ENCODE measurements at regions not wholly inside any gene's neighbourhood (a gene's known extent, or its start where the extent isn't known, plus 50 kb on each side); places are given as distances from the start of the nearest gene placed in this dataset.
"Not testable (repeated sequence)": the region's sequence is repeated elsewhere in the genome, so short reads cannot be mapped to it uniquely, and the experiment has no call there.

- not testable (repeated sequence) for H3K27me3 Mint-ChIP-seq (ENCODE audit: insufficient read depth, low read depth); H4K20me1 ChIP-seq (ENCODE audit: low read depth); H3K36me3 Mint-ChIP-seq; H3K79me2 ChIP-seq (ENCODE audit: low read depth); H3K27ac ChIP-seq; H3K9me3 ChIP-seq (ENCODE audit: low read depth); H3F3A ChIP-seq (ENCODE audit: low read depth); H3K9ac ChIP-seq; H3K27me3 ChIP-seq; H3K4me2 ChIP-seq; H3K27ac Mint-ChIP-seq; H3K36me3 ChIP-seq; H3K4me3 ChIP-seq; H3K4me1 ChIP-seq; H3K9me3 Mint-ChIP-seq
- TF ChIP-seq, protein P1, sequence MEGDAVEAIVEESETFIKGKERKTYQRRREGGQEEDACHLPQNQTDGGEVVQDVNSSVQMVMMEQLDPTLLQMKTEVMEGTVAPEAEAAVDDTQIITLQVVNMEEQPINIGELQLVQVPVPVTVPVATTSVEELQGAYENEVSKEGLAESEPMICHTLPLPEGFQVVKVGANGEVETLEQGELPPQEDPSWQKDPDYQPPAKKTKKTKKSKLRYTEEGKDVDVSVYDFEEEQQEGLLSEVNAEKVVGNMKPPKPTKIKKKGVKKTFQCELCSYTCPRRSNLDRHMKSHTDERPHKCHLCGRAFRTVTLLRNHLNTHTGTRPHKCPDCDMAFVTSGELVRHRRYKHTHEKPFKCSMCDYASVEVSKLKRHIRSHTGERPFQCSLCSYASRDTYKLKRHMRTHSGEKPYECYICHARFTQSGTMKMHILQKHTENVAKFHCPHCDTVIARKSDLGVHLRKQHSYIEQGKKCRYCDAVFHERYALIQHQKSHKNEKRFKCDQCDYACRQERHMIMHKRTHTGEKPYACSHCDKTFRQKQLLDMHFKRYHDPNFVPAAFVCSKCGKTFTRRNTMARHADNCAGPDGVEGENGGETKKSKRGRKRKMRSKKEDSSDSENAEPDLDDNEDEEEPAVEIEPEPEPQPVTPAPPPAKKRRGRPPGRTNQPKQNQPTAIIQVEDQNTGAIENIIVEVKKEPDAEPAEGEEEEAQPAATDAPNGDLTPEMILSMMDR (IDR thresholded peaks at IDR 0.05), result peak; percentile 67
- H2AFZ ChIP-seq (replicated peaks), result peak overlapping the region; percentile 78
- Mint-ChIP-seq H3K4me3 (peak overlapping the region; percentile 33), H3K4me1 (peaks cover 30% of the 10 kb centered on the region)
- peak; percentile 48 for DNase-seq (ENCODE audit: low spot score)
These were observed 130.3 kb downstream of the LAT start for GRCh38 chr16:29114989-29115801.

DNA sequence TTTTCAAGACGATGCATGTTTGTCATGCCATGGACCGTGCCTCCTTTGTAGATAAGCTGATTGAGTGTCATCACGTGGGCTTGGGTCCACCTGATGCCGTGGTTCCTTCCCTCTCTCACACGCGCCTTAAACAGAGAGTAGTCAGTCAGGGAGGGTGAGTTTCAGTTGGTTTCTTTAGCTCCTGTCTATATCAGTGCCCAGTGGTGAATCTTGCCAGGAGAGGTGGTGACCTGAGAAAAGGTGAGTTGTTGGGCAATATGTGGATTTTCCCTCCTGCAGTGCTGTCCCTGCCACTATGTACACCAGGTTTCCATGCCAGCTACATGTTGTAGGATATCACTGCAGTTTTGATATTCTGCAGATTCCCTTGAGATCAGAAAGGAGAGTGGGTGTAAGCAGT is 129.7 kb downstream of the LAT start:
- Histone ChIP-seq H3K27me3 (no peaks in the 10 kb centered on the region), H3K4me2 (no peak overlapping the region), H3K4me3 (no peak overlapping the region), H3K9me3 (ENCODE audit: low read depth) (no peaks in the 10 kb centered on the region), H3K36me3 (no peaks in the 10 kb centered on the region), H2AFZ (replicated peaks) (peak overlapping the region; percentile 78), H3F3A (ENCODE audit: low read depth) (no peaks in the 10 kb centered on the region), H4K20me1 (ENCODE audit: low read depth) (no peaks in the 10 kb centered on the region), H3K9ac (no peak overlapping the region), H3K27ac (no peak overlapping the region), H3K4me1 (peaks cover 7% of the 10 kb centered on the region), H3K79me2 (ENCODE audit: low read depth) (no peaks in the 10 kb centered on the region)
- Mint-ChIP-seq H3K27me3 (ENCODE audit: insufficient read depth, low read depth) (no peaks in the 10 kb centered on the region), H3K4me1 (peaks cover 30% of the 10 kb centered on the region), H3K9me3 (no peaks in the 10 kb centered on the region), H3K36me3 (no peaks in the 10 kb centered on the region), H3K4me3 (no peak overlapping the region), H3K27ac (no peak overlapping the region)
- TF ChIP-seq, protein P1 (IDR thresholded peaks at IDR 0.05), result no peak
- TF ChIP-seq EZH2phosphoT487 (IDR thresholded peaks at IDR 0.05), result no peak
- TF ChIP-seq EZH2 (IDR thresholded peaks at IDR 0.05), result no peak
- no peak for DNase-seq (ENCODE audit: low spot score)

DNA sequence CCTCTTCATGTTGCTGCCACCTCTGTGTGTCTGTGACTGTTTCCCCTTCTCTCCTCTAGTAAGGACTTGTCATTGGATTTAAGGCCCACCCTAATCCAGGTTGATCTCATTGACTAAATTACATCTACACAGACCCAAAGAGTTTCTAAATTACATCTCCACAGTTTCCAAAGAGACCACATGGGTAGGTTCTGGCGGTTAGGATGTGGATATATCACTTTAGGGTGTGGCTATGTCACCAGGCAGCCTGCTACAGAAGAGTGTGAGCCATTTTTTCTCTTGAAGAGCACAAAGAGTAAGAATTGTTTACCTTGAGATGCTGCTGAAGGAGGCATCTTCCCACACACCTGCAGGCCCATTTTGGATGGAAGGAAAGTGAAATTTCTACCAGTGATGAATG is 128.6 kb downstream of the LAT start:
- not testable (repeated sequence) for H3F3A ChIP-seq (ENCODE audit: low read depth); H3K9me3 ChIP-seq (ENCODE audit: low read depth); H3K4me1 ChIP-seq; H3K36me3 Mint-ChIP-seq; H3K27ac ChIP-seq; H3K27me3 ChIP-seq; H3K79me2 ChIP-seq (ENCODE audit: low read depth); H3K9me3 Mint-ChIP-seq; H4K20me1 ChIP-seq (ENCODE audit: low read depth); H3K36me3 ChIP-seq; H3K4me3 ChIP-seq; DNase-seq (ENCODE audit: low spot score); H3K27ac Mint-ChIP-seq; H2AFZ ChIP-seq (replicated peaks); H3K27me3 Mint-ChIP-seq (ENCODE audit: insufficient read depth, low read depth); H3K4me3 Mint-ChIP-seq; H3K9ac ChIP-seq; H3K4me2 ChIP-seq
- H3K4me1 Mint-ChIP-seq, result peaks cover 31% of the 10 kb centered on the region

DNA sequence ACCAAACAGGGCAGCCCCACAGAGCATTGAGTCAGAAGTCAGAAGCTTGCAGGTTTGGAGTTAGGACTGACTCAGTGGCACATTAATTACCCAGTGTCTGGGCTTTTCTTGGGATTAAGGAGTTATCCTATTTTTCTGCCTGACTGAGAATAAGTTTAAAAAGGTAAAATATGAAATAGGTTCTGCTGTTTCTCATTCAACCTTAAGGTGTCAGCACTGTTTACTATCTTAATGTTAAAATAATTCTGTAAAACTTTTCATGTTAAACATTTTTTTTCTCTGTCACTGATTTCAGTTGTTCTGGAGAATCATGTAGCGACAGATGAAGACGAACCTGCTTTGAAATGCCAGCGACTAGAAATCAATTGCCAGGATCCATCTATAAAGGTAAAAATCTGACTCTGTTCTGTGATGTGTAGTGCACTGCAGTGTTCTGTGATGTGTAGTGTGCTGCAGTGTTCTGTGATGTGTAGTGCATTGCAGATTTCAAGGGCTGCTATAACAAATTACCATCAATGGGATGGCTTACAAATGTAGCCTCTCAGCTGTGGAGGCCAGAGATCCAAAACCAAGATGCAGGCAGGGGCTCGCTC is 128.0 kb downstream of the LAT start:
- DNase-seq (ENCODE audit: low spot score), result no peak
- H4K20me1 ChIP-seq (ENCODE audit: low read depth), result no peaks in the 10 kb centered on the region
- H3K36me3 Mint-ChIP-seq, result no peaks in the 10 kb centered on the region
- peaks cover 33% of the 10 kb centered on the region for H3K4me1 Mint-ChIP-seq
- no peak overlapping the region for H3K4me2 ChIP-seq
- no peaks in the 10 kb centered on the region for H3K9me3 Mint-ChIP-seq
- peaks cover 7% of the 10 kb centered on the region for H3K4me1 ChIP-seq
- peaks cover 1% of the 10 kb centered on the region for H3K27me3 ChIP-seq
- no peak overlapping the region for H3K27ac ChIP-seq
- no peak overlapping the region for H3K4me3 ChIP-seq
- no peaks in the 10 kb centered on the region for H3K36me3 ChIP-seq
- no peak overlapping the region for H2AFZ ChIP-seq (replicated peaks)
- H3K9me3 ChIP-seq (ENCODE audit: low read depth), result no peaks in the 10 kb centered on the region
- no peaks in the 10 kb centered on the region for H3F3A ChIP-seq (ENCODE audit: low read depth)
- TF ChIP-seq, protein P1 (IDR thresholded peaks at IDR 0.05), result no peak
- TF ChIP-seq EZH2phosphoT487 (IDR thresholded peaks at IDR 0.05) (no peak), EZH2 (IDR thresholded peaks at IDR 0.05) (no peak)
- no peak overlapping the region for H3K9ac ChIP-seq
- H3K79me2 ChIP-seq (ENCODE audit: low read depth), result no peaks in the 10 kb centered on the region
- no peak overlapping the region for H3K4me3 Mint-ChIP-seq
- H3K27me3 Mint-ChIP-seq (ENCODE audit: insufficient read depth, low read depth), result no peaks in the 10 kb centered on the region
- no peak overlapping the region for H3K27ac Mint-ChIP-seq

DNA sequence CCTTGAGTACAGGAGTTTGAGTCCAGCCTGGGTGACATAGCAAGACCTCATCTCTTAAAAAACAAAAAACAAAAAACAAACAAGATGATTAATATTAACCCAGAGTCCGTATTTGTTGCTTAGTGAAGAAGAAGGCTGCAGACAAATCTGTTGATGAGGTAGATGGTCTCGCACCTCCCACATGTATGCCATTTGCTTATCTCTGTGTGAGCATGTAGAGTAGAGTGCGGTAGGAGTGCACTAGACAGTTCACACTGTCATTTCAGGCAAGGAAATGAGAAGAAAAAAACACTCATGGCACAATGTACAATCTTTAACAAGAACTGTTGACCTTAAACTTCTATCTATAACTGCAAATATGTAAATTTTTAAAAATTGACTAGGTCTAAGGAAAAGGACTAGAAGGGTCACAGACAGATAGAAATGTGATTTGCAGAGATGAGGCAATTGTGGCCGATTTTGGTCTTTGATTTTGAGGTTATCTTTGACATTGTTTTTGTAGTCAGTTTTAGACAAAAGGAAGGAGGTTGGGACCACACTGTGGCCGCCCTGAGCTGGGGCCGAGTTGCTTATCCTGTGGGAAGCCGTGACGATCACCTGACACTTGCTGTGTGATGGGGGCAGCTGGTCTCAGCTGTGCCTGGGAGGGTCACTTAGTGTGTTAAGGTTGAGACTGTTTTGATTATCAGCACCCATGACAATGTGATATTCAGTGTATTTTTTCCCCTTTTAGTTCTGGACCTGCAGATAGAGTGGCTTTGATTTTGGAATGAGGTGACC is 127.2 kb downstream of the LAT start:
- not testable (repeated sequence) for H3K4me2 ChIP-seq; H3K27ac ChIP-seq; H3K9ac ChIP-seq; H3K9me3 Mint-ChIP-seq; H3K27me3 ChIP-seq; DNase-seq (ENCODE audit: low spot score); H3K36me3 Mint-ChIP-seq; H3K4me3 ChIP-seq; H3K4me1 ChIP-seq; H3K36me3 ChIP-seq; H3K4me3 Mint-ChIP-seq; H2AFZ ChIP-seq (replicated peaks); H3K79me2 ChIP-seq (ENCODE audit: low read depth); H3K9me3 ChIP-seq (ENCODE audit: low read depth); H3K27me3 Mint-ChIP-seq (ENCODE audit: insufficient read depth, low read depth); H4K20me1 ChIP-seq (ENCODE audit: low read depth); H3K27ac Mint-ChIP-seq; H3F3A ChIP-seq (ENCODE audit: low read depth)
- peaks cover 34% of the 10 kb centered on the region for H3K4me1 Mint-ChIP-seq
